Ovary (tissue), 3 donors: ENCODE measurements at regions not wholly inside any gene's neighbourhood (a gene's known extent, or its start where the extent isn't known, plus 50 kb on each side); places are given as distances from the start of the nearest gene placed in this dataset.

Source experiments
- CTCF ChIP-seq, 3 donors: fragments of 450-650 bp in 2 of 3; fragments of 200-600 bp in 1 of 3; IDR thresholded peaks; one replicate each; pipeline versions ENCODE4 v1.5.1 to v1.8.0; 2016 to 2022; ENCODE audit warnings: antibody characterized with exemption in 3 of 3, mild to moderate bottlenecking in 1 of 3
- EP300 ChIP-seq: sonication (generic); formaldehyde crosslinking; IDR thresholded peaks from one replicate; pipeline ENCODE4 v1.6.1; 2017; ENCODE audit warnings: antibody characterized with exemption
- POLR2A ChIP-seq: fragments of 450-650 bp; IDR thresholded peaks from one replicate; pipeline ENCODE4 v1.6.1; 2017; ENCODE audit warnings: antibody characterized with exemption, mild to moderate bottlenecking, moderate library complexity
- donor health status: DM: no; HTN: no; CAD: no.

DNA sequence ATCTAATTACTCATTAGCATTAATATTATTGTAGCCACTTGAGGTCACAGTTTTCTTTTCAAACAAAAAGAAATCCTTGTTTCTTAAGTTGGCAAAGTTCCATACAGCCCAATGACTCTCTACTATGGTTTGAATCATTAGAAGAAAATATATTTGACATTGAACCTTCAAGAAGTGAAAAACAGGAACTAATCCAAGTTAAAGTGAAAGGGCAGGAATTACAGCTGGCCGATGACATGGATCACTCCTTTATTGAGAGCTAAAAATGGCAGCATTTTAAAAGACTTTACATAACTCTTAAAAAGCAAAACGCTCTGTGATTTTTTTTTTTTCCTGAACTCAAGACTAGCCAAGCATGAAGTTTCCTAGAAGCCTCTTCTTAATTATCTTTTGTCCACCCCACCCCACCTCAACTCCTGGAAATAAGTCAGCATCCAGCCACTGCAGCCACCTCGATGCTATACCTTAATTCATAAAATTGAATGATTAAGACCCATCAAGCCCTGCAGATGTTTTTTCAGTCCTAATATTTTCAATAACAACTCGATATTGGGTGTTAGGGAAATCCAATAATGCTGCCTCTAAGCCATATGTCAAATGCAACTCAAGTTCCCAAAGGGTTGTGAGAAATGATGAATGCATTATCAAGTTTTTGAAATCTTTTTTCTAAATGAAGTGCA is 323.1 kb downstream of the HHIPL2 start:
- no peak for TF ChIP-seq CTCF (IDR thresholded peaks at IDR 0.05)
- TF ChIP-seq POLR2A = no peak
- TF ChIP-seq EP300 = no peak
